SU-DHL-6 (cell line): ENCODE measurements at regions not wholly inside any gene's neighbourhood (a gene's known extent, or its start where the extent isn't known, plus 50 kb on each side); places are given as distances from the start of the nearest gene placed in this dataset.

Experiments
- H2AFZ ChIP-seq: fragments of 200-600 bp; sonication (generic); 2 replicates; pipeline ENCODE4 v1.6.1; 2014; ENCODE audit warnings: low read depth, mild to moderate bottlenecking, moderate library complexity, mixed read lengths, antibody characterized with exemption, low read length; ENCODE audit not compliant: severe bottlenecking
- H3F3A ChIP-seq: fragments of 200-600 bp; shearing (Covaris generic); 2 replicates; pipeline ENCODE4 v1.6.0; 2016; ENCODE audit warnings: antibody characterized with exemption, mild to moderate bottlenecking; ENCODE audit not compliant: insufficient read depth
- H3K27ac ChIP-seq: fragments of 200-600 bp; sonication (generic); 2 replicates; pipeline ENCODE4 v1.5.1; 2016; ENCODE audit warnings: low read depth, mild to moderate bottlenecking, low read length, moderate library complexity, mixed read lengths
- H3K27me3 ChIP-seq: fragments of 200-600 bp; sonication (generic), shearing (Covaris generic); 2 replicates; pipeline ENCODE4 v1.6.0; 2014; ENCODE audit warnings: mild to moderate bottlenecking, low read length
- H3K36me3 ChIP-seq: fragments of 200-600 bp; sonication (generic); 2 replicates; pipeline ENCODE4 v1.6.1; 2014; ENCODE audit warnings: mild to moderate bottlenecking, low read length, mixed read lengths
- H3K4me2 ChIP-seq: fragments of 300-600, 200-600 bp; shearing (Covaris generic), sonication (generic); 2 replicates; pipeline ENCODE4 v1.6.0; 2014; ENCODE audit warnings: low read length, low read depth, mild to moderate bottlenecking; ENCODE audit not compliant: poor library complexity, severe bottlenecking
- H3K4me3 ChIP-seq: fragments of 200-600 bp; sonication (generic); 2 replicates; pipeline ENCODE4 v1.5.1; 2014; ENCODE audit warnings: antibody characterized with exemption, low read length, mild to moderate bottlenecking, mixed read lengths; ENCODE audit not compliant: insufficient read depth, poor library complexity, severe bottlenecking
- H3K79me2 ChIP-seq: fragments of 200-600 bp; sonication (generic); 2 replicates; pipeline ENCODE4 v1.6.1; 2014; ENCODE audit warnings: mild to moderate bottlenecking, low read length, moderate library complexity; ENCODE audit not compliant: insufficient read depth
- H3K9ac ChIP-seq: fragments of 200-600 bp; sonication (generic); 2 replicates; pipeline ENCODE4 v1.7.0; 2014; ENCODE audit warnings: mild to moderate bottlenecking, low read length
- H3K9me2 ChIP-seq: fragments of 200-600 bp; sonication (generic); replicated peaks from 2 replicates; pipeline ENCODE4 v1.6.1; 2014; ENCODE audit warnings: low read length; ENCODE audit not compliant: insufficient read depth
- H3K9me3 ChIP-seq: fragments of 200-600 bp; sonication (generic); 2 replicates; pipeline ENCODE4 v1.6.1; 2014; ENCODE audit warnings: low read length, mixed read lengths; ENCODE audit not compliant: insufficient read depth
- H4K20me1 ChIP-seq: fragments of 200-600 bp; sonication (generic); 2 replicates; pipeline ENCODE4 v1.6.1; 2014; ENCODE audit warnings: low read depth, mild to moderate bottlenecking, antibody characterized with exemption, low read length, moderate library complexity, mixed read lengths
- CTCF ChIP-seq: fragments of 200-600 bp; sonication (generic); IDR thresholded peaks from one replicate; pipeline ENCODE4 v1.5.1; 2017; ENCODE audit warnings: antibody characterized with exemption, mild to moderate bottlenecking, low read length, moderate library complexity; ENCODE audit not compliant: insufficient read depth, poor library complexity, severe bottlenecking
- EZH2phosphoT487 ChIP-seq: fragments of 200-600 bp; sonication (generic), shearing (Covaris generic); conservative IDR thresholded peaks from 2 replicates; pipeline ENCODE4 v1.6.1; 2018; ENCODE audit warnings: mild to moderate bottlenecking, antibody characterized with exemption, low read length, moderate library complexity, mixed read lengths

- Histone ChIP-seq H3K4me3 (no peak overlapping the region), H3F3A (no peaks in the 10 kb centered on the region), H3K4me2 (no peak overlapping the region), H2AFZ (no peak overlapping the region), H3K9ac (no peak overlapping the region), H4K20me1 (no peaks in the 10 kb centered on the region), H3K27ac (no peak overlapping the region), H3K36me3 (no peaks in the 10 kb centered on the region), H3K9me3 (no peaks in the 10 kb centered on the region), H3K27me3 (no peaks in the 10 kb centered on the region), H3K79me2 (no peaks in the 10 kb centered on the region), H3K9me2 (no peaks in the 10 kb centered on the region)
- TF ChIP-seq CTCF (no peak), EZH2phosphoT487 (no peak)
Observed at GRCh38 chr10:128605180-128605579, 479.0 kb upstream of the MKI67 start.

GRCh38 chr10:128606055-128606454 is 479.8 kb upstream of the MKI67 start:
- no peaks in the 10 kb centered on the region for H3K9me2 ChIP-seq
- H4K20me1 ChIP-seq = no peaks in the 10 kb centered on the region
- H3K9me3 ChIP-seq = no peaks in the 10 kb centered on the region
- H3K36me3 ChIP-seq = no peaks in the 10 kb centered on the region
- H3K27ac ChIP-seq = no peak overlapping the region
- no peak overlapping the region for H3K4me2 ChIP-seq
- no peak overlapping the region for H3K9ac ChIP-seq
- no peaks in the 10 kb centered on the region for H3K27me3 ChIP-seq
- H3K79me2 ChIP-seq = no peaks in the 10 kb centered on the region
- H2AFZ ChIP-seq = no peak overlapping the region
- no peak overlapping the region for H3K4me3 ChIP-seq
- no peak for TF ChIP-seq EZH2phosphoT487
- no peak for TF ChIP-seq CTCF
- no peaks in the 10 kb centered on the region for H3F3A ChIP-seq

GRCh38 chr10:128608791-128609190 is 482.6 kb upstream of the MKI67 start:
- H3K9me2 ChIP-seq = no peaks in the 10 kb centered on the region
- H3K4me3 ChIP-seq = no peak overlapping the region
- H3K9ac ChIP-seq = no peak overlapping the region
- no peaks in the 10 kb centered on the region for H3K79me2 ChIP-seq
- no peak overlapping the region for H2AFZ ChIP-seq
- no peaks in the 10 kb centered on the region for H3K27me3 ChIP-seq
- no peak for TF ChIP-seq EZH2phosphoT487
- no peak for TF ChIP-seq CTCF
- H3K27ac ChIP-seq = no peak overlapping the region
- no peaks in the 10 kb centered on the region for H3K9me3 ChIP-seq
- no peaks in the 10 kb centered on the region for H3F3A ChIP-seq
- no peaks in the 10 kb centered on the region for H4K20me1 ChIP-seq
- no peaks in the 10 kb centered on the region for H3K36me3 ChIP-seq
- no peak overlapping the region for H3K4me2 ChIP-seq

GRCh38 chr10:128609460-128609859 is 483.2 kb upstream of the MKI67 start:
- H3K79me2 ChIP-seq = no peaks in the 10 kb centered on the region
- H3K36me3 ChIP-seq = no peaks in the 10 kb centered on the region
- TF ChIP-seq EZH2phosphoT487 (no peak), CTCF (no peak)
- no peaks in the 10 kb centered on the region for H3K27me3 ChIP-seq
- no peaks in the 10 kb centered on the region for H4K20me1 ChIP-seq
- H3K9ac ChIP-seq = no peak overlapping the region
- no peaks in the 10 kb centered on the region for H3F3A ChIP-seq
- H3K4me3 ChIP-seq = no peak overlapping the region
- H3K9me2 ChIP-seq = no peaks in the 10 kb centered on the region
- H3K4me2 ChIP-seq = no peak overlapping the region
- H3K9me3 ChIP-seq = no peaks in the 10 kb centered on the region
- H2AFZ ChIP-seq = no peak overlapping the region
- H3K27ac ChIP-seq = no peak overlapping the region
